ENCODE measurements at regions not wholly inside any gene's neighbourhood (a gene's known extent, or its start where the extent isn't known, plus 50 kb on each side); places are given as distances from the start of the nearest gene placed in this dataset.
"Not testable (repeated sequence)": the region's sequence is repeated elsewhere in the genome, so short reads cannot be mapped to it uniquely, and the experiment has no call there.

DNA sequence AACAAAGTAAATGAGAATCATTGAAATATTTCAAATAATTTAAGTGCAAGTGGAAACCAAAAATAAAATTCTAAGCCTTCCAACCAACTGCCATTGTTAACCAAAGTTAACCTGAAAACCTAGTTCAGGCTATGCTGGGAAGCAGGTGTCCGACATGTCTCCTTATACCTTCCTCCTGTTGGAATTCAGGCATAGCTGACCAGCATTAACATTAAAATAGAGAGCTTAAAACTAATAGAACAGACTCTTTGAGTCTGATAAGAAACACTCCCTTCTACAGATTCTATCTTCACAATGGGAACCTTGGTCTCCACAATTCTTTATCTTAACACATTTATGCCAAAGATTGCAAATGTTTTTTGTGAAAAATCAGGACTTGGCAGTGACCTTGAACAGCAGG, 1004.9 kb upstream of the NRXN1 start:
- no peak for DNase-seq

DNA sequence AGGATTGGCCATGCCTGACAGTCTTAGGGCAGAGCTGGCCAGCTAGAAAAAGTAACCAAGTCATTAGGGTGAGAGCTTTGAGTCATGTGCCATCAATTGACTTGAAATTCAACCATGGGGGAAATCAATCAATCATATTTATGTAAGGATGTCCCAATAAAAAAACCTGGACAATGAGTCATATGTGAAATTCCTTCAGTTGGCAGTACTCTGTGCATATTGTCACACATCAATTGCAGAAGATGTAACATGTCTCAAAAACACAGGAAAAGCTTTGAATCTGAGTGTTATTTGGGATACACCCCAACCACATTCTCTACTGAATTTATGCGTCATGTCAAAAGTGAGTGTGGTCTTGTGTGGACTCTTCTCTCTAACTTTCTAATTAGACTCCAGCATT, 1004.1 kb upstream of the NRXN1 start:
- no peak for DNase-seq

DNA sequence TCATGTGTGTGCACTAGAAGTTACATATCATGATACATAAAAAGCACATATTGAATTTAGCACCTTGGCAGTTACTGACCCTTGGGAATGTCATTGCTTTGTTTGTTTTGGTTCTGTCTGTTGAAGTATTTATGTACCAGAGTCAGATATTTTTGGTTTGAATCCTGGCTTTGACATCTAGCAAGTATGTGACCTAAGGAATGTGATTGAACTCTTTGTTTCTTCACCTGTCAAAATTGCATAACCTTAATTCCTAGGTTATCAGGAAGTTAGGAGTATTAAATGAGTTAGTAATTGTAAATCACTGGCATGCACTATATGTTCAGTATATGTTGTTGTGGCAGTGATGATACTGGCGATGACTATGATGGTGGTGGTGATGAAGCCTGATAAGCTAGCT, 1003.5 kb upstream of the NRXN1 start:
- DNase-seq = no peak

DNA sequence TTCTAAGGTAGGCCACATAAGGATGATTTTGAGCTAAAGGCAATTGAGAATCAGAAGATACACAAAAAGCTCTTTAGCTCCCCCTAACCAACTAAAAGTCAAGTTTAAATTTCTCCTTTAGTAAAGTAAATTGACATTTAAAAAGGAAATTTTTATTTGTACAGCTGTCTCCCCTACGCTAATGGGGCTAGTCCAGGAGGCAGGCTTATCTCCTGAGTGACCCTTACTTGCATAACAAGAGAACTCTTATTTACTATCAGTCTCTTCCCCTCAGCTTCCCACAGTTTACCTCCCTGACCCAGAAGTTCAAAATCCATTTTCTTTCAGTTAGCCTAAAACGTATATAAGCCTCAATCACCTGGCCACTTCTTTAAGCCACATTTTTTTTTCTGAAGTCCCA, 1002.8 kb upstream of the NRXN1 start:
- no peak for DNase-seq

DNA sequence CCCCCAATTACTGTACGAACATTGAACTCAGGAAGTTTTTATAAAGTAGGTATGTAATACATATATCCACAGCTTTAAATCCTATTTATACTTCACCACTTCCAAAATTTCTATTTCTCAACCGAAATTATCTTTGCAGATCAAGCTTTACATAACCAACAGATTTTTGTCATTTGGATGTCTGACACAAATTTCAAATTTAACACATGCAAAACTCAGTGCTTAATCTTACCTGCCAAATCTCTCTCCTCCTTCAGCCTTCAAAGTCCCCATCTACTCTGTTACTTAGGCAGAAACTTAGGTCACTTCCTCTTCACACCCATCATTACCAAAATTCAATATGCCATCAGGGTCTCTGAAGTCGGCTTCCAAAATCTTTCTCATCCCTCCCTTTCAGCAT, 990.1 kb upstream of the NRXN1 start:
- no peak for DNase-seq

DNA sequence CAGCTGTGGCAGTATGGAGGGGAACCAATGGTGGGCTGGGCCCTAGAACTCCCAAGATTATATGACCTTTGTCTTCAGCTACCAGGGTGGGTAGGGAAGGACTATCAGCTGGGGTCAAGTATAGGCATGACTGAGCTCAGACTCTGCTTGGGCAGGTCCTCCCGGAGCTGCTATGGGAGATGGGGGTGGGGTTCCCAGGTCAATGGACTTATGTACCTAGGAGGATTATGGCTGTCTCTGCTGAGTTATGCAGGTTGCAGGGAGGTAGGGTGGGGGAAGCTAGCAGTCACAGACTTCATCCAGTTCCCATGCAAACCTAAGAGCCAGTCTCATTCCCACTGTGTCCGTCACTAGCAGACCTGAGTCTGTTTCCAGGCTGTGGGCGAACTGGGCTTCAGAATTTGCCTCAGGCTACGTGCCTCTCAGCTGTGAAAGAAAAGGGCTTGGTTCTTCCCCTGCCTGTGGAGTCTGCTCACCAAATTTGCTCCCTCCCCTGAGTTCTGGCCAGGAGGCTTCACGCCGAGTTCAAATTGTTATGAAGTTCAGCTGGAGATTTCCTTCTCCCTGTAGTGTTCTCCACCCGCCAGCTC, 985.8 kb upstream of the NRXN1 start:
- no peak for DNase-seq

DNA sequence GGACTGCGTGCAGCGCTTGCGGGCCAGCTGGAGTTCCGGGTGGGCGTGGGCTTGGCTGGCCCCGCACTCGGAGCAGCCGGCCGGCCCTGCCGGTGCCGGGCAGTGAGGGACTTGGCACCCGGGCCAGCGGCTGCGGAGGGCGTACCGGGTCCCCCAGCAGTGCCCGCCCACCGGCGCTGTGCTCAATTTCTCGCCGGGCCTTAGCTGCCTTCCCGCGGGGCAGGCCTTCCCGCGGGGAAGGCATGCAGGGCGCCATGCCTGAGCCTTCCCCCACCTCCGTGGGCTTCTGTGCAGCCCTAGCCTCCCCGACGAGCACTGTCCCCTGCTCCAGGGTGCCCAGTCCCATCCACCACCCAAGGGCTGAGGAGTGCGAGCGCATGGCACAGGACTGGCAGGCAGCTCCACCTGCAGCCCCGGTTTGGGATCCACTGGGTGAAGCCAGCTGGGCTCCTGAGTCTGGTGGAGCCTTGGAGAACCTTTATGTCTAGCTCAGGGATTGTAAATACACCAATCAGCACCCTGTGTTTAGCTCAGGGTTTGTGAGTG, 975.0 kb upstream of the NRXN1 start:
- not testable (repeated sequence) for DNase-seq

DNA sequence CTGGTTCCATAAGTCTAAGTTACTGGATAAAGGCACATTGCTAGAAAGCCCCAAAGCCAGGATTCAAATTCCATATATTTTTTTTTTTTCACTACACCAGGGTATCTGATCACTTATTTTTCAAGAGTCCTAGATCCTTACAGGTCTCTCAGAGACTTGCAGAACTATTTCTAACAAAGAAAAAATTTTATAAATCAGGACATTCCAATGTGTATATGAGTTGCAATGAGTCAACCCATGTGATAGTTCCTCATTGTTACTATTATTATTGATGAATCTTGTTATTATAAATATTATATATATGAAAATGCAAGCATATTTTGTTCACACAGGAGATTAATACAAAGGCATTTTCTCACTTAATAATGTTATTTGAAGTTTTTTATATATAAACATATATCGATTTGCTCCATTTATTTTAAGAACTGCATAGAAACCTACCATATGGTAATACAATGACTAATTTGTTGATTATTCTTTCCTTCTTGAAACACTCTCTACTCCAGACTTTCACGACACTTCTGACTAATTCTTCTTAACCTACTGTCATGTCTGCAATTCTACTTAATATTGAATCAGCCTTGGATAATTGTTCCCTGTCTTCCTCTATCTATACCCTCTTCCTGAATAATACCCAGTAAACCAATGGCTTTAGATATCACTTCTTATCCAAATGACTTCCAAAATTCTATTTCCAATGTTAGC, 968.4 kb upstream of the NRXN1 start:
- DNase-seq = no peak

DNA sequence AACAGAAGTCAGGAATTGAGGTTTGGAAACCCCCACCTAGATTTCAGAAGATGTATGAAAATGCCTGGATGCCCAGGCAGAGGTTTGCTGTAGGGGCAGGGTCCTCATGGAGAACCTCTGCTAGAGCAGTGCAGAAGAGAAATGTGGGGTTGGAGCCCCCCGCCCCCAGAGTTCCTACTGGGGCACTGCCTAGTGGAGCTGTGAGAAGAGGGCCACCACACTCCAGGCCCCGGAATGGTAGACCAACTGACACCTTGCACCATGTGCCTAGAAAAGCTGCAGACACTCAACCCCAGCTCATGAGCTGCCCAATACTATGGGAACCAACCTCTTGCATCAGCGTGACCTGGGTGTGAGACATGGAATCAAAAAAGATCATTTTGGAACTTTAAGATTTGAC, 967.0 kb upstream of the NRXN1 start:
- no peak for DNase-seq

DNA sequence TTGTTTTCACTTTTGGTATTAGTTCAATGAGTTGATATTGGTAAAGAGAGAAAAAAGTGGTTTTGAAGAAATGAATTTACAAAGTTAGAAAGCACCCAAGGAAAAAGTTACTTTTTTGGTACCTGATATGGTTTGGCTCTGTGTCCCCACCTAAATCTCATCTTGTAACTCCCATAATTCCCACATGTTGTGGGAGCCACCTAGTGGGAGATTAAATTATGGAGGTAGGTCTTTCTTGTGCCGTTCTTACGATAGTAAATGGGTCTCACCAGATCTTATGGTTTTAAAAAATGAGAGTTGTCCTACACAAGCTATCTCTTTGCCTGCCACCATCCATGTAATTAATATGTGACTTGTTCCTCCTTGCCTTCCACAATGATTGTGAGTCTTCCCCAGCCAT, 965.6 kb upstream of the NRXN1 start:
- DNase-seq = no peak

DNA sequence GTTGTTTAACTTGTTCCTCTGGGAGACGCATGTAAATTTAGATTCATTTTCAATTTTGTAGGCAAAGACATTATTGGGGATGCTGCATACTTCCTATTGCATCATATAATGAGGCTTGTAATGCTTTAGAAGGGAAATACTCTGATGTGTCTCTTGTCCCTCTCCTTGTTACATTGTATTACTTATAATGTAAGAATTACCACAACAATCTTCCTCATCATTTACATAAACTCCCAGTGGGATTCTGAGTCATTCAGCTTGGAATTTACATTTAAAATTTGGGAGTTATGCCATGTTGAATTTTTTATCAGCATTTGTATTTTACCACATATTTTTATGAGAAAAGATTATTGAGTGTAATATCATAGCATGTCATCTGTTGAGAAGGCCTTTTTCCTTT, 963.4 kb upstream of the NRXN1 start:
- DNase-seq = no peak

DNA sequence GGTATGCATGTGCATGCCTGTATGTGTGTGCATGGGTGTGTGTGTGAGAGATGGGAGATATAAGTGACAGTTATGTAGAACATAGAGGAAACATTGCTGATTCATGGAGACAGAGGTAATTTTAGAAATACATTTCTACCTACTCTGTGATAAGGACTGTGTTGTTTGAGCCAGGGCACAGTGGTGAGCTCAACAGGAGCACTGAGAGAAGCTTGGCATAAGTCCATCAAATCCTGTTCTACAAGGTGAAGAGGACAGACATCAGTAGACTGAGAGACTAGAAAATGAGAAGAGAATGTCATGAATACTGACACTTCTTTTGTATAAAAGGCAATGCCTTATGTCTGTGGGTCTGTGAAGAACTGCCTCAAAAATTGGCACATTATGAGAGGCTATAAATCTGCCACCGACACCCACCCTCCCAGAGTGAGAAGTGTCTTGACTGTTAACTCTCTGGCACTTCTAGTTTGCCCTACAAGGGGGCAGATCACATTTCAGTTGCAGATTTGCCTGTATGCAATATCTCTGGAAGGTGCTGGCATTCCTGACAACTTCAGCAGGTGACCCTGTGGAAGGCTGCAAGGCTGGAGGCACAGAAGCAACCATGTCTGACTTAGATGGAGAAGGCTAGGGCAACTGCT, 962.3 kb upstream of the NRXN1 start:
- DNase-seq = no peak

DNA sequence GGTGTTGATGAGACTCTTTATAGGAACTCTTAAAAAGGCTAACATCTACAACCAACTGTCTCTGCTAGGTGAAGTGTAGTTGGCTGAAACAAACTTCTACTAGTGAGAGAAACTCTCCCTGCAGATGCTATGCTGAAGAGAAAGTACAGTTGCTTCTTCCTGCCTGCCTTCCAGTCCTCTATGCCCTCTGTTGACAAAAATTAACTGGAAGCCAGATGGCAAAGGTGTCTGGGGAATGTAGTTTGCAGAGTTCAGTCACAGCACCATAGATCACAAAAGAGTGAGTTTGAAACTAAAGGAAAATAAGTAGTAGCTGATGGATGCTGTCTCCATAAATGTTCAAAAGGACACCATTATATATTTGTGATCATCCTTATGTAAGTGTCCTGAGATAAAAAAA, 958.8 kb upstream of the NRXN1 start:
- DNase-seq = no peak

DNA sequence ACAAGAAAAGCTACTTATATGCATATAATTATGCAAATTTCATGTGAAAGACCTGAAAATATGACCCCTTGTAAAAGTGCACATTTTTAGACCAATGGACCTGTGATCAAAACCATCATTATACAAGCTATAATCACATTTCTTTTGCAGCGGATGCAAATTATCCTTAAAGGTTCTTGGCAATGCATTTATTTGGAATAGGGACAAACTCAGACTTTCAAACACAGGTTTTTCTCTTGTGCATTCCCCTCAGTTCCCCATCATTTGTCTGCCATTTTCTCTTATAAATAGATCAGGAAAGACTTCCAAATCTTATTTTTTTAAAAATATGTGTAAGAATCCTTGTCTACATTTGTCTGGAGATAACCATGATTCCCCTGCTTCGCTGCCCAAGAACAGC, 954.2 kb upstream of the NRXN1 start:
- DNase-seq = no peak

DNA sequence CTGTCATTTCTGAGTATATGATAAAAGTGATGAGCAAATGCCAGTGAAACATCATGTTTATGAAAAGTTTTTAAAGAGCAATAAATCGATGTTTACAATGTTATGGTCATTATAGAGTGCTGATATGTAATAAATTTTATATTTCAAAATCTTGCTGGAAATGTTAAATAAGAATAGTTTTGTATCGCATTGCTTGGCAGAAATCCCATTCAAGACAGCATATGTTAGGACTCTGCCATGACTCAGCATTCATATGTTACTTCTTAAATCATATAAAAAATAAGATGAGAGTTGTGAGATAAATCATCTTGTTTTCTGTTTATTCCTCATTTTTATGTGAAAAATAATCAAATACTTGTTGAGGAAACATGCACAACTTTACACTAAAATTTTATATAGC, 949.9 kb upstream of the NRXN1 start:
- no peak for DNase-seq

DNA sequence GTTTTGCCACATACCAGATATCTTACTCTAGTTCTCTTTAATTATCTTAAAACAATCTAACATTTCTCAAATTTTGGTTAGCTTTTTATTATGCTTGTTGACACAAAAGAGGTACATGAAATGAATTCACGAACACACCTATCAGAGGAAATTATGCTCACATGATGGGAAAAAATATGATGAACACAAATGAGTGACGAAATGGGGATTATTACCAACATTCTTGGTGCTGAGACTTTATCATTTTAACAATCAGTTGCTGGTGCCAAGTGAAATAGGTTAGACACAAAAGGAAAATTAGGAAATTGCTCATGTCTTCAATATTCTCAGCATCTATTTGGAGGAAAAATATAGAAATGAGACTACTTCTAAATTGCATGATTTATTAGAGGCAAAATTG, 944.7 kb upstream of the NRXN1 start:
- no peak for DNase-seq

DNA sequence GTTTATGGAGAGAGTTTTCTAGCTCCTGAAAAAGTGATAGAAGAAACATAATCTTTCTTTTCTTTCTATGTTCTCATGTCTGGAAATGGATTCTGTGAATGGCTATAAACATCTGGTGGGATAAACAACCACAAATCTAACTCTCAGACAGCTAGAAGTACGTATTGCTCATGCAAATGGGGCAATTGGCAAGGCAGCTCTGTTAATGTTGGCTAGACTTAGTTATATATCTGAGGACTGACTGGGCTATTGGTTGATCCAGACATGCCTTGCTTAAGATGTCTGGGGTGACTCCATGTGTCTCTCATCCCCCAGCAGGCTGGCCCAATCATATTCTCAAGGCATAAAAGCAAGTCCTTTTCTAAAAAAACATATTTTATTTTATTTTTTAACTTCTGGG, 939.2 kb upstream of the NRXN1 start:
- no peak for DNase-seq

DNA sequence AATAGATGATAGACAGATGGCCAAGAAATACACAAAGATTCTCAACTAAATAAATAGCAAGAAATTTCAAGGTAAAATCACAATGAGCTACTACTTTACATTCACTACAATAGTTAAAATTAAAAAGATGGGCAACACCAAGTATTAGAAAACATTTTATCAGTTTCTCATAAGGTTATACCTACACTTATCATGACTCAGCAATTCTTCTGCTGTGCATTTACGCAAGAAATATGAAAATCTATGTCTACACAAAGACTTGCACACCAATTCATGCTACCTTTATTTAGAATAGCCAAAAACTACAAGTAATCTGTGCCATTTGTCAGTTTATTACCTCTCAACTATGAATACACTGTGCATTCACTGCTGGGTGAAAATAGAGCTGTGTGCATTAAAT, 937.4 kb upstream of the NRXN1 start:
- DNase-seq = no peak

DNA sequence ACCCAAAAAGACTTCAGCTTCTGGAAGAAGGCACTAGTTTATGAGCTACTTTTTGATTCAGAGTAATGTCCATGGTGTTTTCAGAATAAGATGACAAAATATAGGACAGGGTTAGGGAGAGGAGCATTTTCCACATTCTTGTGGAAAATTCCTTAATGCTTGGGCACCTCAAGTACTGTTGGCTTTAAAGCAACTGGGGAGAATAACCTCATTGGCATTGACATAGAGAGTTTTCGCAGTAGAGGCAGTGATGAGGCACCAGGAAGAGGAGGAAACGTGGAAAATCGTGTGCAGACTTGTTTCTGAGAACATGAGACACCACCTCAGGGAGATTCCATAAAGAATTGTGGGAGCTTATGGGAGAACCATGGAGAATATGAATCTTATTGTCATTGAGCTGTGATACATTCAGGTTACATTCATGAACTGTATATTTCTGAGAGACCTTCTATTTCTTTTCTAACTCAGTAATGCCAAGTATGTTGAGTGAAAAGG, 929.0 kb upstream of the NRXN1 start:
- DNase-seq = no peak

DNA sequence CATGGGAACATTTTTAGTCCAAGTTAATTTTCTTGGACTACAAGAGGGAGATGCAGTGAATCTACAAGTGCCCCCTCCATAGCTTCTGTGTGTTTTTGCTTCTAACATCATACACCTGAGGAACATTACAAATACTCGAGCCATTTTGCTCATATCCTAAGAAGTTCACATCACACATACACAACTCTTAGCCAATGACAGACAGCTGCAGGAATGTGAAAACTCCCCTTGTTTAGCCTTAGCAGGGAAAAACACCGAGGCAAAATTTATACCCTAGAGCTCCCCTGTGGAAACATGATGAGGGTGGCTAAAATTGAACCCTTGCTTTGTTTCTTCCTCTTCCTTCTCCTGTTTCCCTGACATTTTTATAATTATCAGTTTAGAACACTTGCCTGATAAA, 928.3 kb upstream of the NRXN1 start:
- DNase-seq = no peak

DNA sequence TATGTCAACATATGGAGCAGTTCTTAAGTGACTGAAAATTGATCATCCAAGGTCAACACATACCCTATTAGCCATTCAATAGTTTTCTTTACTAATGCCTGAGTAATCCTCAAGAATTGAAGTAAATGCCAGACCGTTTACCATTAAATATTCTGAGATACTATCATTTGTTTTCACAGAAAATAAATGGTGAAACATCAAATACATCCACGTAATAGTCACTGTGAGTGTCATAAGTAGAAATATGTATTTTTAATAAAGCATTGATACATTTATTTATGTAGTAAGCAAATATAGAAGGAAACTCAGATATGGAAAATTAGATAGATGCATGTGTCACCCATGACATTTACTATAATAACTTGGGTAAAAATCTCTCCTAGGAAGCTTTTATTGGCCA, 927.8 kb upstream of the NRXN1 start:
- DNase-seq = no peak

DNA sequence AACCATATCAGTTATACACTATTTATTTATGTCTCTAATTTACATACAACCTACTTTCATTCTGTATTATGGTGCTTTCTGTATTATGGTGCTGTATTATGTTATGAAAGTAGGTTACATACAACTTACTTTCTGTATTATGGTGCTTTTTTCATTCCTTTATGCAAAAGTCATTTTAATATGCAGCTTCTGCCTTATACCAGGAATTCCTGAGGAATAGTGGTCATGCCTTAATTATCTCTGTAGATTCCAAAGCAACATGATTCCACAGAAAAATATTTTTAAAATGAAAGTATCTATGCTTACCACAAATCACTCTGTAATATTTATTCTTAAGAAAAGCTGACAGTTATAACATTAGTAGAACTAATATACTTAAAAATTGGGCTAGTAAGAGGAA, 922.0 kb upstream of the NRXN1 start:
- no peak for DNase-seq

DNA sequence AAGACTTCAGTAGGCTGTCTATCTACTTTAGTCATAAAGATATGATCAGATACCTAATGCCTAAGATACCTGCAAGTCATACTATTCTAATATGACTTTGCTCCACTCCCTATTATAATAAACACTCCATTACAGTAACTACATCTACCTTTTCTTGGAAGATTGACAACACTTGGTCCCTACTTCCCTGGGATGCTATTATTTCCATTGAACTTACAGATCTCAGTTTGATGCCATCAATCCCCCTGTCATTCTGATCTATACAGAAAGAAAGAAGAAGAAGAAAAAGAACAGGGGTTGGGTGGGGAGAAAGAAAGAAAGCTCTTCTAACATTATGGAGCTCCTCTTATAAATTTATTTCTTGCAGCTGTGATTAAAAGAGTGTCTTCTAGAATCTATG, 889.1 kb upstream of the NRXN1 start:
- no peak for DNase-seq
